ENCODE measurements at regions not wholly inside any gene's neighbourhood (a gene's known extent, or its start where the extent isn't known, plus 50 kb on each side); places are given as distances from the start of the nearest gene placed in this dataset.
"Not testable (repeated sequence)": the region's sequence is repeated elsewhere in the genome, so short reads cannot be mapped to it uniquely, and the experiment has no call there.

GRCh38 chr4:161329852-161330251 is 833.9 kb downstream of the FSTL5 start:
- DNase-seq = no peak

- DNase-seq = no peak
Measured at GRCh38 chr4:161321706-161322105, 842.1 kb downstream of the FSTL5 start.

- DNase-seq = peak; percentile 9
Measured at GRCh38 chr4:161320377-161320776, 843.4 kb downstream of the FSTL5 start.

DNA sequence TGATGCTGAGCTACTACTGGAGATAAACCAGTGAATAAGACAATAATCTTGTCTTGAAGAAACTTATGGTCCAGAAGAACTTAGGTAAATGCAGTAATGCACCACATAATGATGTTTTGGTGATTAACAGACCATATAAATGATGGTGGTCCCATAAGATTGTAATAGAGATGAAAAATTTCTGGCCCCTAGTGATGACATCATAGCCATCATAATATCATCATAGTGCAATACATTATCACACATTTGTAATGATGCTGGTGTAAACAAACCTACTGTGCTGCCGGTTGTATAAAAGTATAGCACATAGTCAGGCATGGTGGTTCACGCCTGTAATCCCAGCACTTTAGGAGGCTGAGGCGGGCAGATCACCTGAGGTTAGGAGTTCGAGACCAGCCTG is 846.8 kb downstream of the FSTL5 start:
- no peak for DNase-seq

GRCh38 chr4:161314371-161314770 is 849.4 kb downstream of the FSTL5 start:
- no peak for DNase-seq

DNA sequence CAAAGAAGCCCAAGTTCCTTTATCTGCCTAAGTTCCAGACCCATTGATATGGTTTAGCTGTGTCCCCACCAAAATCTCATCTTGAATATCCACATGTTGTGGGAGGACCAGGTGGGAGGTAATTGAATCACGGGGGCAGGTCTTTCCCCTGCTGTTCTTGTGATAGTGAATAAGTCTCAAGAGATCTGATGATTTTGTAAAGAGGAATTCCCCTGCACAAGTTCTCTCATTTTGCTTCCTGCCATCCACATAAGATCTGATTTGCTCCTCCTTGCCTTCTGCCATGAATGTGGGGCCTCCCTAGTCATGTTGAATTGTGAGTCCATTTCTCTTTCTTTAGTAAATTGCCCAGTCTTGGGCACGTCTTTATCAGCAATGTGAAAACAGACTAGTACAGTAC is 860.2 kb downstream of the FSTL5 start:
- no peak for DNase-seq

DNA sequence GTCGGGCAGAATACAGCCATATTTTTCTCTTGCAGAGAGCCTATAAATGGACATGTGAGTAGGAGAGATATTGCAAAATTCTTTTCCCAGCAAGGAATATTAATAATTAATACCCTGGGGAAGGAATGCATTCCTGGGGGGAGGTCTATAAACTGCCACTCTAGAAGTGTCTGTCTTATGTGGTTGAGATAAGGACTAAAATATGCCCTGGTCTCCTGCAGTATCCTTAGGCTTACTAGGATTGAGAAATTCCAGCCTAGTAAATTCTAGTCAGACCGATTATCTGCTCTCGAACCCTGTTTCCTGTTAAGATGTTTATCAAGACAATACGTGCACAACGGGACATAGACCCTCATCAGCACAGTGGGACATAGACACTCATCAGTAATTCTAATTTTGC is 872.6 kb downstream of the FSTL5 start:
- DNase-seq = no peak

DNA sequence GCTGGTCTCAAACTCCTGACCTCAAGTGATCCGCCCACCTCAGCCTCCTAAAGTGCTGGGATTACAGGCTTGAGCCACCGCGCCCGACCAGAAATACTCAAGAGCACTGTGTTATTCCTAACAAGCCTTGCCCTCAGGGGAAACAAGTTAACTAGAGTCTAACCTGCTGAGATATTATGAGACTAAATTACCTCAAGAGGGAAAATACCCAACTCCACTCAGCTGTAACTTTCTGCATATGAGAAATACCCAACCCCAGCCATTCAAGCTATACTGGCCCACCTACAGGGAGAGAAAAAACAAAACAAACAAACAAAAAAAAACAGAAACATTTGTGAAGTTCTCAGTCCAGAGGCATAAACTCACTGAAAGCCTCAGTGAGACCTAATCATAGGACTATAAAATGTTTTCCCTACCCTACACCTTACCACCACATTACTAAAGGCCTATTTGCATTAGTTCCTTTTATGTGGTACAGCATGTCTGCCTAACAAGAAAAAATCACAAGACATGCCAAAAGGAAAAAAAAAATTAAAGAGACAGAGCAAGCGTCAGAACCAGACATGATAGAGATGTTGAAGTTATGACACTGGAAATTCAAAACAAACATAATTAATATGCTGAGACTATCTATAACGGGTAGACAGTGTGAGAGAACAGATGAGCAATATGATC is 876.0 kb downstream of the FSTL5 start:
- DNase-seq = no peak

DNA sequence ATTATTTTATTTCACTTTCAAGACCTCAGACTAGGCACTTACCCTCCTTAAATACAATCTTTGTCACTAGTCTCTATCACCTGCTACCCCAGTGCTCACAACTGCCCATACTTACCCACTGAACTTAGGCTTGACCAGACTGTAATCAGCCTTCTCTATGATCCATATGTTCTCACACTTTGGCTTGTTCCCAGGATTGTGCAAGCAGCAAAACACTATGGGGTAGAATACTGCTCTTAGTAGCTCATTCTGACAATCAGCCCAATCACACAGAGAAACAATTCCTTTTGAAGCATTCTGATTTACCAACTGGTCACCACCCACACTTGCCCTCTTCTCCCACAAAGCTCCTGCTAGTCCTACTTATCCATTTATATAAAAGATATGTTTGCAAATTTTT is 878.3 kb downstream of the FSTL5 start:
- DNase-seq = no peak

GRCh38 chr4:161280929-161281328 is 882.9 kb downstream of the FSTL5 start:
- no peak for DNase-seq

GRCh38 chr4:161279095-161279494 is 884.7 kb downstream of the FSTL5 start:
- DNase-seq = no peak

DNA sequence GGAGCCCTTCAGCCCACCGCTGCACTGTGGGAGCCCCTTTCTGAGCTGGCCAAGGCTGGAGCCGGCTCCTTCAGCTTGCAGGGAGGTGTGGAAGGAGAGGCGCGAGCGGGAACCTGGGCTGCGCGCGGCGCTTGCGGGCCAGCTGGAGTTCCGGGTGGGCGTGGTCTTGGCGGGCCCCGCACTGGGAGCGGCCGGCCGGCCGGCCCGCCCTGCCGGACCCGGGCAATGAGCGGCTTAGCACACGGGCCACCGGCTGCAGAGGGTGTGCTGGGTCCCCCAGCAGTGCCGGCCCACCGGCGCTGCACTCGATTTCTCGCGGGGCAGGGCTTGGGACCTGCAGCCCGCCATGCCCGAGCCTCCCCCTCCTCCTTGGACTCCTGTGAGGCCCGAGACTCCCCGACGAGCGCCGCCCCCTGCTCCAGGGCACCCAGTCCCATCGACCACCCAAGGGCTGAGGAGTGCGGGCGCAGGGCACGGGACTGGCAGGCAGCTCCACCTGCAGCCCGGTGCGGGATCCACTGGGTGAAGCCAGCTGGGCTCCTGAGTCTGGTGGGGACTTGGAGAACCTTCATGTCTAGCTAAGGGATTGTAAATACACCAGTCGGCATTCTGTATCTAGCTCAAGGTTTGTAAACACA is 886.5 kb downstream of the FSTL5 start:
- not testable (repeated sequence) for DNase-seq

DNA sequence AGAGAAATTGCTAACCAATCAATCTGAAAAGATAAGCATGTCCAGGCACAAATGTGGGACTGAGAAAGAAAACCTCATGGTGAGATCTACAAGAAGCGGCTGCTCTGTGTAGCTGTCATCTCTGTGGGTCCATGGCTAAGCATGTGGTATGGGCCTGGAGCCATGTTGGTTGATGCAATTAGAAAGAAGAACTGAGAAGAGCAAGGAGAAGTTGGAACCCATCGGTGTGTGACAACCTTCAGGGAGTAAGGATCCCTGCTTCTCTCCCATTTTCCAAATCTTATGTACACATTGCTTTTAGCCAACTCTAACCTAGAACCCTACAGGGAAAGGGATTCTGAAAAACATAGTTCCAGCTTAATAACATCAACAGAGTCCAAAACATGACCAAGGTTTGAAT is 890.2 kb downstream of the FSTL5 start:
- no peak for DNase-seq

- DNase-seq = no peak
Measured at GRCh38 chr4:161260819-161261218, 903.0 kb downstream of the FSTL5 start.

DNA sequence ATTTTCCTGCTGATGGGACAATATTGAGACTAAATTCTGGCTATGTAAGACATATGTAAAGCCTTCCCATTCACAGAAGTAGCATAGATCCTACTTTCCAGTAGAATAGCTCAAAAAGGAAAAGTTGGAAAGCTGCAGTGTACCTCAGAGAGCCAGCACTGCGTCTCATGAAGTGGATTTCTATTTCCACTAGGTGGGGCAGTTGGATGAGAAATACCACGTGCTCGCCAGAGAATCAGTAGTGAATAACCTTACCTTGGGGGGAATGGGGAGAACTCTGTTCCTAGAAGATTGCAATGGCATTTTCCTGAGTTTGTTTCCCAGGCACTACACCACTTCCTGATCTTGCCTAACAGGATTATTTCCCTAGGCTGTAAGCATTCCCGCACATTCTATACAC is 907.1 kb downstream of the FSTL5 start:
- DNase-seq = no peak

DNA sequence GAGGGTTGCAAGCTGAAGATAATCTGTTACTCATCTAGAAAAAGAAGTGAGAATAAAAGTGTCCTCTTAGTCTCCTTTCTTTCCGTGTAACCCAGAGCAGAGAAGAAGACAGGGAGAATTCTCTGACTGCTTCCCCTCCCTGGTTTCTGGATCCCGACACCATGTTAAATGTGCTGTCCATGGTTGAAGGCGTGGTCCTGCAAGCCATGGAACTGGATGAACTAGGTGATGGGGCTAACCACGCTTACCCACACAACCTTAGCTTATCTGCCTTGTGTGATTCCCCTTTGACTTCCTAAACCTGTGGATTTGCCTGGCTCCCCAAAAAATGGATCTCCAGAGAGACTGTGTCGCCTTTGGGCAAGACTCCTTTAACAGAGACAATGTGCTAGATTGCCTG is 907.6 kb downstream of the FSTL5 start:
- peak; percentile 2 for DNase-seq

DNA sequence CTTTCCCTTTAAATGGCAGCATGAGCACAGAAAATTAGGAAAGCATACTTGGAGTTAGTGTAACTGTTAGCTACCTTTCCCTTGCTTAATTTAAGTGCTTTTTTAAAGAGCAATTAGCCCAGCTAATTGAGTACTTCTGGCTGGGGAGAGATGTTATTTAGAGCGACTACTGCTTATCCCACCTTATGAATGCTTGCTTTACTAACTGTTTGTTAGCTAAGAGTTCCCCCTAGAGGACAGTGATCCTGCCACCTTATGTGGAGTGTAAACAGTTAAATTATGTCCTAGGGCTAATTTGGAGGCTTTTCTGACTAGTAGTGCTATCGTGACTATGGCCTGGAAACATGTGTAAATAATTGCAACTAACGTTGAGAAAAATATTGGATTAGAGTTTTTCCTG is 909.4 kb downstream of the FSTL5 start:
- no peak for DNase-seq

DNA sequence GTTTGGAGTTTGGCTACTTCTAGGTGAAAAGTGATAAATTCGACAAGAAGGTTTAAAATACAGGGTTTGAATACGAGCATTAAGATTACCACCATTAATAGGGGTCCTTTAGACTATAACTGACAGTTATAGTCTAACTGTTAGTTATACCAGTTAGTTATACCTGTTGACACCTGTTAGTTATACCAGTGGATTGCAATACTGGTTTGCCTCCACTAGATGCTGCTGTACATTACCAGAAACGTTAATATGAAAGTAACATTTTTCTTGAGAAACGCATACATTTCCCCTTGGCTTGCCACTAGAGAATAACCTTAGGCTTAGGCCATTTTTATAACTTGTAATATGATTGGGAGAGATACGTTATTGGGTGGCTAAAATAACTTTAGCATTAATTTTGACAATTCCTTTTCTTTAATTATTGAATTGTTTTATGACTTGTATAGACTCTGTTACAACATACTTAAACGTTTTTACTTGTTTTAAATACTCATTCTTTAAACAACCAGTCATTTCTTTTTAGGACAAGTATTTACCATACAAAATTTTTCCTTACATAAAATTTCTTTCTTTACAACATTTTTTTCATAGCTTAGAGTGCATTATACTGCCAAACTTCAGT is 911.2 kb downstream of the FSTL5 start:
- DNase-seq = no peak

DNA sequence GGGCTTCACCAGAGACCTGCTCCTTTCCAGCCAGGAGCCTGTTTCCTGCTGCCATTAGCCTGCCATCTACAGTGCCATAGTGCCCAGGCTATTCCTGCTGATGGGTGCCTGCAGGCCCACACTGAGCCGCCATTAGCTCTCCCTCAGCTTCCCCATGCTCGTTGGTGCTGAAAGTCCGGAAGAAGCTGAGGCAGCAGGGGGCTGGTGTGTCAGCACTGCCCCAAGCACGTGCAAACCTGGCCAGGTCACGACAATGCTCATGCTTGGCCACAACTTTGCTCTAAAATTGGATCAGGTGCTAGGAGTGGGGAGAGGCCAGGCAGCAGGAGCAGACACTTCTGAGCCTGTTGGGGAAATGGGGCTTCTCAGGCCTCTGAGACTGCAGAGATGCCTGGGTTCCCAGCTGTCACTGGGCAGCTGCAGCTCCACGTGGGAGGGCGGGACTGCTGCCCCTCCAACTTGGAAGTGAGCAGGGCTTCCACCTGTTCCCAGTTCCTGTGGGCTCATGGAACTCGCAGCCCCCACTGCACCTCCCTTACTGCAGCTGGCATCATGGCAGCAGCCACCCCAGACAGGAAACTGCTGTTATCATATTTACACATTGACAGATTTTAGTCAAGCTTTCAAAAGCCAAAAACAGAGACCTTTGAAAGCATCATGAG is 913.9 kb downstream of the FSTL5 start:
- DNase-seq = no peak

- DNase-seq = no peak
Measured at GRCh38 chr4:161248880-161249279, 914.9 kb downstream of the FSTL5 start.

DNA sequence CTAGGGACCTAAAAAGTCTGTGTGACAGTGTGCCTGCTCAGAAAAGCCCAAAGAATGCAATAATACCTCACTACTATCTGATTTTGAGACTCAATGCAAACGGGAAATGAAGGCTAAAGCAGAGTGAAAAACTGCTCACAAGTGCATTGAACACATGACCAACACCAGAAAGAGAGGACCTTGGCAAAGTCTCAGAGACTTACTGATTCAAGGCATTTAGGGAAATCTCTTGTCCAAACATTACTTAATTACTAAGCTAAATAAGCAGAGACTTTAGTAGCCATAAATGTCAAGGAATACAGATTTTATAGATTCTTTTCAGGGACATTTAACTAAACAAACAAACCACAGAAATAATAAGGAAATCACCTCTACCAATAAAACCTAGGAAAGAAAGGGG is 916.0 kb downstream of the FSTL5 start:
- no peak for DNase-seq

DNA sequence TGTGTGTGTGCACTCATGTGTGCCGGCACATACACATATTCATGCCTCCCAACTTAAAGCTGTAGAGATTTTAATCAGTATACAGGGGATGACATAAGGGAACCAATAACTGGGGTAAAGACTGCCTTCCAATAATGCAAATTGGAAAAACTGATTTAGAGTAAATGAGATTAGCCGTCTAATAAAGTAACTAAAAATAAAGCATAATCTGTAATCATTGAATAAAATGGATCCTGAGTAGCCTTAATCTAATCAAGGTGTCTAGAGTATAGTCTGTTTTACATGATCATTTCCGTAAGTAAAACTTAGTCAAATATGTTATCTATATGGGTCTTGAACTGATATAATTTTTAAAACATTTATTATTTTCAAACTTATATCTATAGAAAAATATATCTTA is 925.8 kb downstream of the FSTL5 start:
- no peak for DNase-seq

DNA sequence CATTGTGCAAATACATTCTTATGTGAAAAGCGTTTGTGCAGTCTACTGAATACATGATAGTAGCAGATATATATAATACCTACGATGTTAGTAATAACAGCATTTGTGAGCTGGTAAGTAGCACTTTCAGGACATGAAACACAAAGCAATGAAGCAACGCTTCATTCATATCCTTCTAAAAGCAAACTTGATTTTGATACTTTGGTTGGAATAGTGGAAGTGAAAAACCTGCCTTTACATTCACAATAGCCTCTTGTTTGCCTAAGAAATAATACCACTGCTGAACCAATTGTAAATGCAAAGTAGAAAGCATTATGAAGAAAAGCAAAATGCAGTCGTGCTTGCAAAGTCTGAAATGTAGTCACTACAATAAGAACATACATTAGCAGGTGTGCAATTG is 926.3 kb downstream of the FSTL5 start:
- DNase-seq = no peak

- DNase-seq = no peak
Measured at GRCh38 chr4:161225327-161225726, 938.5 kb downstream of the FSTL5 start.
